ENCODE measurements at regions not wholly inside any gene's neighbourhood (a gene's known extent, or its start where the extent isn't known, plus 50 kb on each side); places are given as distances from the start of the nearest gene placed in this dataset.

GRCh38 chr7:145324081-145324480 is 488.2 kb upstream of the TPK1 start:
- TF ChIP-seq CTCF (IDR thresholded peaks at IDR 0.05) (no peak), POLR2A (IDR thresholded peaks at IDR 0.05) (no peak), EP300 (IDR thresholded peaks at IDR 0.05) (no peak), POLR2AphosphoS5 (IDR thresholded peaks at IDR 0.05) (no peak)

All from sigmoid colon (tissue), 4 donors.